C4-2B (cell line): ENCODE measurements at regions not wholly inside any gene's neighbourhood (a gene's known extent, or its start where the extent isn't known, plus 50 kb on each side); places are given as distances from the start of the nearest gene placed in this dataset.

ENCODE experiments used
- CTCF ChIP-seq: fragments of 450-650 bp; conservative IDR thresholded peaks from 2 replicates; pipeline ENCODE4 v1.5.1; 2017; ENCODE audit warnings: mild to moderate bottlenecking
- ZFX ChIP-seq: fragments of 450-650 bp; IDR thresholded peaks from 2 replicates; pipeline ENCODE4 v1.6.1; 2017

DNA sequence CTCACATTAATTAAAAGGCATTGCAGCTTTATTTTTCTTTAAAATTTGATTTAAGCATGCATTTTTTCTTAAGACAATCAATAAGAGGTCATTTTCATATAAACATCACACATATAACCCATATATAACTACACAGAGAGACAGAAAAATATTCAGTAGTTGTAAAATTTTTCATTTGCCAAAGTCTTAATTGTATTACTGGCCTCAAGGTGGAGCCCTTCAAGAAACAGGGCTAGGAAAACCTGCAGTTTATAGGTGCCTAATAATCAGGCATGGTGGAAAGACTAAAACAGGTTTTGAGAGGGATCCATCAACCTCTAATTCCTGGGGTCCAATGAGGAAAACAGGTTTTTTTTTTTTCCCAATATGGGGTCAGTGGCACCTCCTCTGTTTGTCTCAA lies 71.3 kb upstream of the ZNF804A start:
- TF ChIP-seq CTCF (peak; percentile 17; the same call in 1 of the 2 replicates), ZFX (no peak)
